ENCODE measurements at regions not wholly inside any gene's neighbourhood (a gene's known extent, or its start where the extent isn't known, plus 50 kb on each side); places are given as distances from the start of the nearest gene placed in this dataset.

GRCh38 chr12:93032758-93033157, 103.7 kb upstream of the EEA1 start:
- DNase-seq (ENCODE audit: low read depth, low spot score) = no peak
- Mint-ChIP-seq H3K4me3 (no peak overlapping the region), H3K9me3 (peaks cover 6% of the 10 kb centered on the region), H3K27me3 (ENCODE audit: low read depth) (no peaks in the 10 kb centered on the region), H3K4me1 (no peaks in the 10 kb centered on the region), H3K27ac (ENCODE audit: unreplicated experiment) (no peak overlapping the region), H3K36me3 (ENCODE audit: low read depth) (no peaks in the 10 kb centered on the region)
- no peak for TF ChIP-seq CTCF (conservative IDR thresholded peaks at IDR 0.05)

- DNase-seq (ENCODE audit: low read depth, low spot score) = no peak
- Mint-ChIP-seq H3K36me3 (ENCODE audit: low read depth) (no peaks in the 10 kb centered on the region), H3K27ac (ENCODE audit: unreplicated experiment) (no peak overlapping the region), H3K9me3 (peaks cover 6% of the 10 kb centered on the region), H3K4me3 (no peak overlapping the region), H3K27me3 (ENCODE audit: low read depth) (no peaks in the 10 kb centered on the region), H3K4me1 (no peaks in the 10 kb centered on the region)
- TF ChIP-seq CTCF (conservative IDR thresholded peaks at IDR 0.05) = no peak
These were observed 104.9 kb upstream of the EEA1 start for GRCh38 chr12:93033948-93034347.

GRCh38 chr12:93039062-93039461, 110.0 kb upstream of the EEA1 start:
- TF ChIP-seq CTCF (conservative IDR thresholded peaks at IDR 0.05) = no peak
- DNase-seq (ENCODE audit: low read depth, low spot score) = no peak
- Mint-ChIP-seq H3K27me3 (ENCODE audit: low read depth) (no peaks in the 10 kb centered on the region), H3K9me3 (peaks cover 6% of the 10 kb centered on the region), H3K4me3 (no peak overlapping the region), H3K27ac (ENCODE audit: unreplicated experiment) (no peak overlapping the region), H3K36me3 (ENCODE audit: low read depth) (no peaks in the 10 kb centered on the region), H3K4me1 (no peaks in the 10 kb centered on the region)

GRCh38 chr12:93039930-93040329, 110.8 kb upstream of the EEA1 start:
- no peak overlapping the region for H3K27ac Mint-ChIP-seq (ENCODE audit: unreplicated experiment)
- no peak for DNase-seq (ENCODE audit: low read depth, low spot score)
- no peaks in the 10 kb centered on the region for H3K27me3 Mint-ChIP-seq (ENCODE audit: low read depth)
- no peaks in the 10 kb centered on the region for H3K4me1 Mint-ChIP-seq
- no peak overlapping the region for H3K4me3 Mint-ChIP-seq
- peaks cover 6% of the 10 kb centered on the region for H3K9me3 Mint-ChIP-seq
- H3K36me3 Mint-ChIP-seq (ENCODE audit: low read depth) = no peaks in the 10 kb centered on the region
- TF ChIP-seq CTCF (conservative IDR thresholded peaks at IDR 0.05) = no peak

GRCh38 chr12:93040367-93040766, 111.3 kb upstream of the EEA1 start:
- Mint-ChIP-seq H3K4me1 (no peaks in the 10 kb centered on the region), H3K27ac (ENCODE audit: unreplicated experiment) (no peak overlapping the region), H3K36me3 (ENCODE audit: low read depth) (no peaks in the 10 kb centered on the region), H3K9me3 (peaks cover 6% of the 10 kb centered on the region), H3K4me3 (no peak overlapping the region), H3K27me3 (ENCODE audit: low read depth) (no peaks in the 10 kb centered on the region)
- DNase-seq (ENCODE audit: low read depth, low spot score) = no peak
- no peak for TF ChIP-seq CTCF (conservative IDR thresholded peaks at IDR 0.05)

- Mint-ChIP-seq H3K27ac (ENCODE audit: unreplicated experiment) (no peak overlapping the region), H3K27me3 (ENCODE audit: low read depth) (no peaks in the 10 kb centered on the region), H3K4me1 (no peaks in the 10 kb centered on the region), H3K4me3 (no peak overlapping the region), H3K9me3 (peaks cover 4% of the 10 kb centered on the region), H3K36me3 (ENCODE audit: low read depth) (no peaks in the 10 kb centered on the region)
- TF ChIP-seq CTCF (conservative IDR thresholded peaks at IDR 0.05) = no peak
- DNase-seq (ENCODE audit: low read depth, low spot score) = no peak
These were observed 112.3 kb upstream of the EEA1 start for GRCh38 chr12:93041416-93041815.
